ENCODE measurements at regions not wholly inside any gene's neighbourhood (a gene's known extent, or its start where the extent isn't known, plus 50 kb on each side); places are given as distances from the start of the nearest gene placed in this dataset.
"Not testable (repeated sequence)": the region's sequence is repeated elsewhere in the genome, so short reads cannot be mapped to it uniquely, and the experiment has no call there.

DNA sequence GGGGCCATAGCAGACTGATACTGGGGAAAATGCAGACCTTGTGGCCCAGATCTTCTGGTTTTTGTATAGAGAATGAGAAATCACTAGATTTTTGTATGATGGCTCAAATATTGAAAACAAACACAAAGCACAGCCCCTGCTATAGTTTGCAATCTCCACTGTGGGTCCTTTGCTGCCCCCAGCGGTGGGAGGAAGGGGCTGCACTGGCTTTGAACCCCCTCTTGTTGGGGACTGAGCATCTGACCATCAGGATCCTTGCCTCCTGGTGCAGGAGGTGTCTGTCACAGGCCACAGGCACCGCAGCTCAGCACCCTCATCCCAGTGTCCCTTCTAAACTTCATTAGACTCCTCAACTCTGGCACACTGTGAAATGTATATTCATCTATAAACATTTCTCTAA lies 252.3 kb downstream of the BCL2L11 start:
- DNase-seq = not testable (repeated sequence)

DNA sequence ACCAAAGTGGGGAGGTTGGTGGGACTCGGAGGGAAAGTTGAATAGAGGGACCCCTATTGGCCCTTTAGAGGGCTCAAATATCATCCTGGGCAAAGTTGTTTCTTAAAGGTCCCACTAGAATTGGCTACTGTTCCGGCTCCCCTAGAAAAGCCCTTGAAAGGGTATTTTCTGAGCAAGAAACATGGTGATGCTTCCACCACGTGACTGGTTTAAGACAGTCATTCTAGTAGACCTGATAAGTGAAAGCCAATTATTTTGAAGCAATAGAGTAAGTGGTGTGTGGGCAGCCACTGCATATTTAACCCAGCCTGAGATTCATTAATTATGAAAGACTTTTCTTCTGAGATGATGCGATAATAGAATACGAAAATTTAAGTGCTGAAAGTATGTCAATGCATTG lies 253.3 kb downstream of the BCL2L11 start:
- not testable (repeated sequence) for DNase-seq

DNA sequence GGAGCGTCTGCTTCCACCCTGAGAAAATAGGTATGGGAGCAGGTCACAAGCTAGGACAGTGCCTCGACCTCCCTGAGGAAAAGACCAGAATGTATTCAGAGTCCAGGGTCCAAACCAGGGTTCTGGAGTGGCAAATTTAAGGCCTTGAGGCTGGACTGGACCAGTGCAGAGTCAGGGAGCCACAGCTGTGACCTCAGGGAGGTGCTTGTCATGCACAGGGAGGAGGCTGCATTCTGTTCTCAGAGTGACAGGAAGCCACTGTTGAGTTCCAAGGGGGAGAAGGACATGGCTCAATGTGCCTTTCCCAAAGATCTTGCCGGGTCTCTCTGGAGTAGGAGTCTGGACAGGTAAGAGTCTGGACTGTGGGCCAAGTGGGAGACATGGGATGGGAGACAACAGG lies 254.0 kb downstream of the BCL2L11 start:
- not testable (repeated sequence) for DNase-seq

DNA sequence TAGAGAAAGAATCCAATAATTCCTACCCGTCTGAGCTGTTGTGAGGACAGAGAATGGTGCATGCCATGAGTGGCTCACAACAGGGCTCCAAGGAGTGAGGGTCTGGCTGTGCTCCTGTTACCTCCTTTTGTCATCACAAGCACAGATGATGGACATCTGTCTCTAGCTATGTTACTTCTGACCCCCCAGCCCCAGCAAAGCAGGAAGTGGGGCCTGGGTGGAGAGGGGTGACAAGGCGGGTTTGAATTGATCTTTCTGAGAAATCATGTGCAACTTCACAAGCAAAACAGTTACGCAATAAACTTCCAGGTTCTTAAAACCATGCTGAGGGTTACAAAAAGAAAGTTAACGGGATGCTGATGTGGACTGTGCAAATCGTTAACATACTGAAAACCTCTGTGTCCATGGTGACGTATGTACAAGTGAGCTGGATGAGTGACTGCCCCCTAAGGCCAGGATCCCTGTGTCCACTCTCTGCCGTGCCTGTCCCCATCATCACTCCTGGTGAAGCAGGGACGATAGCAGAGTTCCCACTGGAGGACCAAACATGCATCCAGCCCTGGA lies 254.7 kb downstream of the BCL2L11 start:
- DNase-seq = not testable (repeated sequence)

DNA sequence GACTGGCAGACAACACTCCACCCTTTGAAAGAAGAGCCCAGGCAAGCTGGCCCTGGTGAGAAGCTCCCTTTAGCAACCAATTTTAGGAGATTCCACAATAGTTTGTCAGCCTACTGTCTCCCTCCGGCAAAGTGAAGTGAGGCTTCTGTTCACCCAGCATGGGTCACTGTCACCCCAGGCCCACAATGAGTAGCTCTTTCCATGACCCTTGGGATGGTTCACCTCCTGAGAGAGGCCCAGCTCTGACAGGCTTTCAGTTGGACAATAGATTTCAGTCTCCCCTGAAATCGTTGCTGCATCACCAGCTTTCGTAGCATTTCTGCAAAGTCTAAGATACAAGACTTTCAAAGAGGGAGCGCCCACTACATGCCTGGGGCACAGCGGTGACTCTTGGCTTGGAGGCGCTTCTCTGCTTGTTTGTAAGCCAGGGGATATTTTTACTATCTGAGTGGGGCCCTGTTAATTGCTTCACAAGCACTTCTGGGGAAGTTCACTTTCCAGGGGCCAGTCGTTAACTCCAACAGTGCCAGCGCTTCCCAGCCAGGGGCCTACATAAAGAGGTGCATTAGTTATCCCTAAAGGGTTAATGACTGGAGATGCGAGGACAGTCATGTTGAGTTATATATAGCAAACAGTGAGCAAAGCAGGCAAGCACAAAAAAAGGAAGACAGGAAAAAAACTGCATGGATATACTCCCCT lies 255.7 kb downstream of the BCL2L11 start:
- not testable (repeated sequence) for DNase-seq

DNA sequence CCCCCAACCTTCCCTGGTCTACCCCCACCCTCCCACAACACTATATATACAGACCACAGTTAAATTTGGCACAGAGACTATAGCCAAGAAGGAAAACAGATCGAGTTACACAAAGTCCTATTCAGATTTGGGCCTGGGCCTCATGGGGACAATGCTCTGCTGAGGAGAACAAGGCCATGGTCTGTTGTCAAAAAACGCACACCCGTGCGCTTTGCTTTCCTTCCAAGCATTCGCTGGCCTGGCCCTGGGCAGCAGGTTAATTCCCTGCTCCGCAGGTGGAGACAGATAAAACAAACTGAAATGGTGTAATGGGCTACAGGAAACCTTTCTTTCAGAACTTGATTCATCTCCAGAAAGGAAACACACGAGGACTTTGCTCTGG lies 256.2 kb downstream of the BCL2L11 start:
- DNase-seq = not testable (repeated sequence)

- DNase-seq = not testable (repeated sequence)
Observed at GRCh38 chr2:111377386-111377959, 256.8 kb downstream of the BCL2L11 start.

DNA sequence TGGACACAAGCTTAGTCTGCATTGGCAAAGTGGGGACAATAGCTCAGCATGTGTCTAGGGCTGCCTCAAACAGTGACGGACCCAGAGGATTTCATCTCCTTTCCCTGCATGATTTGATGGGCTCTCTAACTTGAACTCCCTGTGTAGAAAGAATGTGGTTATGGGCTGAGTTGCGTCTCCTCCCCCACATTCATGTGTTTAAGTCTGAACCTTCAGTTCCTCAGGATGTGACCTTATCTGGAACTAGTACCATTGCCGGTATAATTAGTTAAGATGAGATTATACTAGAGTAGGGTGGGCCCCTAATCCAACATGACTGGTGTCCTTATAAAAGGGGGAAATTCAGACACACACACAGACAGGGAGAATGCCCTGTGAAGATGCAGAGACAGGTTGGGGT lies 257.6 kb downstream of the BCL2L11 start:
- not testable (repeated sequence) for DNase-seq

- DNase-seq = peak; percentile 74
Observed at GRCh38 chr2:111380733-111381439, 260.2 kb downstream of the BCL2L11 start.

DNA sequence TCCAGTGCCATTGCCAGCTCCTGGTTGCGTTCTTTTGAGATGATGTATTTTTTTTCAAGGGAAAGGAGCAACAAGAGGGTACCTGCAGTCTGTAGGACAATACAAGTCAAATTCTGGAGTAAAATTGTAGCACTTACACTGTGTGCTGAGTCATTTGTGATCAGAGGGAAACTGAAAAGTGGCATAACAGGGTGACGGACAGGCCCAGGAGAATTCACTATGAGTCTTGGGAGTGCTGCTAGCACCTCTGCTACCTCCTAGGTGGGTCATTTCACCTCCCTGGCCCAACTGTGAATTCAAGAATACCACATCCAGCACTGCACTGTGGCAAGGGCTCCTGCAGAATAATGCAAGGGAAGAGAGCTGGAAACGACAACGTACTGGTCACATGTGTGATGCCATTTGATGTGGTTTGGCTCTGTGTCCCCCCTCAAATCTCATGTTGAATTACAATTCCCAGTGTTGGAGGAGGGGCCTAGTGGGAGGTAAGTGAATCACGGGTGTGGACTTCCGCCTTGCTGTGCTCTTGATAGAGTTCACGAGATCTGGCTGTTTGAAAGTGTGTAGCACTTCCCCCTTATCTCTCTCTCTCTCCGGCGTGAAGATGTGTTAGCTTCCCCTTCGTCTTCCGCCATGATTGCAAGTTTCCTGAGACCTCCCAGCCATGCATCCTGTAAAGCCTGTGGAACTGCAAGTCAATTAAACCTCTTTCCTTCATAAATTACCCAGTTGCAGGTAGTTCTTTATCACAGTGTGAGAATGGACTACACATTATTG lies 261.0 kb downstream of the BCL2L11 start:
- not testable (repeated sequence) for DNase-seq

DNA sequence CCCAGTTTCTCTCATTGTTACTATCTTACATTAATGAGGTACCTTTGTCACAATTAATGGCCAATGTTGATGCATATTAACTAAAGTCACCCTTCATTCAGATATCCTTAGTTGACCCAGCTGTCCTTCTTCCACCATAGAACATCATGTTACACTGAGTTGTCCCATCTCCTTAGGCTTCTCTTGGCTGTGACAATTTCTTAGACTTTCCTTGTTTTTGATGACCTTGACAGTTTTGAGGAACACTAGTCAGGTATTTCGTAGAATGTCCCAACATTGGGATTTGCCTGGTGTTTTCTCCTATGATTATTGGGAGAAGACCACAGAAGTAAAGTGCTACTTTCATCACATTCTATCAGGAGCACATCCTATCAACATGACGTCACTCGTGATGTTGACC lies 261.8 kb downstream of the BCL2L11 start:
- DNase-seq = not testable (repeated sequence)

DNA sequence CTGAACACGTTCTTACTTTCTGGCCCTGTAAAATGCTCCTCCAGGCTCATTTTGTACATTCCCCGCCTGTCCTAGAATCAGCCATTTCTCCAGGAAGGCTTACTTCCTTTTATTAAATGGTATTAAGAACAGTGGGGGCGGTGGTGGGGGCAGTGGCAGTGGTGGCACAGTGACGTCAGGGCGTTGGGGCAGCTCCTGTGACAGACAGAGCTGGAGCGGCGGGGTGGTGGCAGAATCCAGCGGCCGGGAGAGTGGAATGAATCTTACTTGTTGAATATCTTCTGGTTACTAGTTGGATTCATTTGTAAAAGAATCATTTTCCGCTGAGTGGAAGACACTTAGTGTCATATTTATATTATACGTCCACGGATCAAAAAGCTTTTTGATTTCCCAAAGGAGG lies 262.6 kb downstream of the BCL2L11 start:
- not testable (repeated sequence) for DNase-seq

GRCh38 chr2:111385226-111385957 lies 264.7 kb downstream of the BCL2L11 start:
- DNase-seq = not testable (repeated sequence)

GRCh38 chr2:111390605-111391004 lies 269.9 kb downstream of the BCL2L11 start:
- peak; percentile 5 for DNase-seq

- DNase-seq = peak; percentile 62
Observed at GRCh38 chr2:111395350-111396128, 274.8 kb downstream of the BCL2L11 start.

GRCh38 chr2:111400598-111401253 lies 280.0 kb downstream of the BCL2L11 start:
- DNase-seq = not testable (repeated sequence)

DNA sequence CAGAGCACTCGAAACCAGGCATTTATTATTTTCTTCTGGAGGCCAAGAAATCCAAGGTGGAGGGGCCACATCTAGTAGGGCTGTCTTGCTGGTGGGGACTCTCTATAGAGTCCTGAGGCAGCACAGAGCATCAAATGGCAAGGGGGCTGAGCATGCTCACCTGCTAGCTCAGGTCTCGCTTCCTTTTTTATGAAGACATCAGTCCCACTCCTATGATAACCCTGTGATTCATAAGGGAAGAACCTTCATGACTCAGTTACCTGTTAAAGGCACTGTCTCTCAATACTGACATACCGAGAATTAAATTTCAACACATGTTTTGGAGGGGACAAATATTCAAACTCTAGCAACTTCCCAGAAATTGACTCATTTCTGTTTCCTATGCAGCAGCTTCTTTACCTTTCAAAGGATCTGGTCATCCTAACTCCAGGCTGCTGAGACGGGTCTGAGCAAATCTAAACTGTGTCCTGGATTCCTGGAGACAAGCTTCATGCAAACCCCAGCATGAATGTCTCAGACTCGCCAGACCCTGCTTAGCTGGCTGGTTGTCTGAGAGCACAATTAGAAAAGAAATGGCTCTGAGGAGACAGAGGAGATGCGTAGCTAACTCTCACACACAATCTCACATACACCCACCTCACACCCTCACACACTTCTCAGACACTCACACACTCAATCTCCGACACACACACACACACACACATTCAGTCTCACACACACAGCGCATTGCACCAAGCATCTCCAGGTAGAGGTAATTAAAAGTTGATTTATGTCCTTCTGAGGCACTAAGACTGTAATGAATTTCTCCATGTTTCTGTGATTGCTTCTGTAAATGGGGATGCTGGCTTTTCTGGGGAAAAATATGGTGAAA lies 280.8 kb downstream of the BCL2L11 start:
- not testable (repeated sequence) for DNase-seq

- not testable (repeated sequence) for DNase-seq
Observed at GRCh38 chr2:111402450-111402849, 281.7 kb downstream of the BCL2L11 start.

DNA sequence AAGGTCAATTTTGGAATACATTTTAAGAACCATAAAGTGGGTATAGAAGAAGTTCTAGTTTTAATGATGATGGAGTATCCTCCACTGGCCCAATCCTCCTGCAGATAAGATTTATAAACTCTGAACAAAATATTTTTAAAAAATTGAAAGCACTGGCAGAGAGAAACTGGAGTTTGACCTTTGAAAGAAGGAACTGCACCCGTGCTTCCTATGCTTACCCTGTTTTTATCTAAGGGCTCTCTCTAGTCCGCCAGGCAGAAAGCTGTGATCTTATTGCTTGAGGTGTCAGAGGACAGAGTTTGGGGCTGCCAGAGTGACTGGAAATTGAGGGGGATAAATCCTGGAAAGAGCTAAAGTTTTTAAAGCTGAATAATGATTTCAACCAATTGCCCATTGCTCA lies 282.6 kb downstream of the BCL2L11 start:
- not testable (repeated sequence) for DNase-seq

- DNase-seq = not testable (repeated sequence)
Observed at GRCh38 chr2:111406616-111407015, 285.9 kb downstream of the BCL2L11 start.

Data from activated CD8-positive, alpha-beta memory T cell treated with anti-CD3 and anti-CD28 coated beads for 24 hours (primary cell).